Activated B cell treated with CpG ODN at 0.5 μM for 24 hours (primary cell): ENCODE measurements at regions not wholly inside any gene's neighbourhood (a gene's known extent, or its start where the extent isn't known, plus 50 kb on each side); places are given as distances from the start of the nearest gene placed in this dataset.

Experiments used
- ATAC-seq: fragments of 200-7000 bp; cut with Tn5 transposase; one replicate; pipeline ENCODE4 v1.10.0; 2021; ENCODE audit warnings: low read depth, mild to moderate bottlenecking, moderate library complexity
- CTCF ChIA-PET: fragments of 350-600 bp; sonication (Branson Sonifier 250); formaldehyde crosslinking; loops from one replicate; lab custom pipeline; 2021; ENCODE audit warnings: antibody characterized with exemption; lab: Charles Lee
- POLR2A ChIA-PET: fragments of 350-600 bp; sonication (Branson Sonifier 250); formaldehyde crosslinking; loops from one replicate; lab custom pipeline; 2021; ENCODE audit warnings: antibody characterized with exemption; lab: Charles Lee
- DNase-seq: peaks from one replicate; pipeline ENCODE4 v3.0.0; 2022
- H3K27ac Mint-ChIP-seq: one replicate; pipeline ENCODE4 v1.8.0; 2020; ENCODE audit warnings: mixed read lengths
- H3K27me3 Mint-ChIP-seq: one replicate; pipeline ENCODE4 v1.8.0; 2021; ENCODE audit warnings: mixed read lengths
- H3K36me3 Mint-ChIP-seq: one replicate; pipeline ENCODE4 v1.8.0; 2021; ENCODE audit warnings: low read depth, mixed read lengths
- H3K4me1 Mint-ChIP-seq: one replicate; pipeline ENCODE4 v1.8.0; 2021; ENCODE audit warnings: mixed read lengths
- H3K4me3 Mint-ChIP-seq: one replicate; pipeline ENCODE4 v1.8.0; 2020; ENCODE audit warnings: mild to moderate bottlenecking, mixed read lengths
- H3K9me3 Mint-ChIP-seq: one replicate; pipeline ENCODE4 v1.8.0; 2020; ENCODE audit warnings: mixed read lengths
- intact Hi-C: fragments of 100-400 bp; cut with micrococcal nuclease; formaldehyde crosslinking; loops from one replicate; pipeline ENCODE4 v1.15.1; 2024
- TF ChIP-seq, protein P1 (sequence below): fragments of 200-600 bp; IDR thresholded peaks from one replicate; pipeline ENCODE4 v1.8.0; 2022; ENCODE audit warnings: antibody characterized with exemption, mild to moderate bottlenecking

DNA sequence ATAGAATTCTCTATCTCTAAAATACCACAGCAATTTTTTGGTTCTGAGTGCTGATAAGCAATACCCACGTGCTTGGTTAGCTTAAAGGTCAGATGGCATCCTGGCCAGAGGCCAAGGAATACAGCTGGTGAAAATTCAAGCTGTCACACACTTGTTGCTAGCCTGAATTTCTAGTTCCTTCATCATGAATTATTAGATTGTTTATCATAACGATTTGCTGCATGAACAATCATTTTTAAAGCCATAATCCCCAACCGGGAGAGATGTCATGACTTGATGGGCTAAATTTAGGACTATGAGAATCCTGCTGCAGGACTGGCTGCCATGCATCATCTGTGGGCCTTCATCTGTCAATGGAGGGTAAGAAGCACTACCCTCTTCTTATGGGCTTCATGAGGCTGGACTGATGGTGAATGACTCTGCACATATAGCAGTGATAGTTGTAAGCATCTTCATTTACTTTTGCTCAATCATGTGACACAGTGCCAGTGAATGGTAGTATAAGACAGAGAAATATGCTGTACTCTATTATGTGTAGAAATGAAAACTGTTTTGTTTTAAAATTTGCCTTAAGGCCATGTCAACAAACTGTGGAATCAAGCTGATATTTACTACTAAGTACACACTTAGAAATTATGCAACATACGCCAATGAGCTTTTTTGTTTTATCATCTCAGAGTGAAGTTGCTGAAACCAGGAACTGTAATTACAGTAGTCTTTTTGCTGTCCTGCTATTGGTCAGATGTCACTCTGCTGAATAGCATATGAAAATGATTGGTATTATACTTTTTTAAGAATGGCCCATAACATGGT, 80.5 kb upstream of the RALGPS2 start:
- Mint-ChIP-seq H3K27me3 (no peaks in the 10 kb centered on the region), H3K27ac (no peak overlapping the region), H3K36me3 (no peaks in the 10 kb centered on the region), H3K4me3 (no peak overlapping the region), H3K9me3 (peaks cover 2% of the 10 kb centered on the region), H3K4me1 (peaks cover 64% of the 10 kb centered on the region)
- no peak for ATAC-seq
- TF ChIP-seq, protein P1, sequence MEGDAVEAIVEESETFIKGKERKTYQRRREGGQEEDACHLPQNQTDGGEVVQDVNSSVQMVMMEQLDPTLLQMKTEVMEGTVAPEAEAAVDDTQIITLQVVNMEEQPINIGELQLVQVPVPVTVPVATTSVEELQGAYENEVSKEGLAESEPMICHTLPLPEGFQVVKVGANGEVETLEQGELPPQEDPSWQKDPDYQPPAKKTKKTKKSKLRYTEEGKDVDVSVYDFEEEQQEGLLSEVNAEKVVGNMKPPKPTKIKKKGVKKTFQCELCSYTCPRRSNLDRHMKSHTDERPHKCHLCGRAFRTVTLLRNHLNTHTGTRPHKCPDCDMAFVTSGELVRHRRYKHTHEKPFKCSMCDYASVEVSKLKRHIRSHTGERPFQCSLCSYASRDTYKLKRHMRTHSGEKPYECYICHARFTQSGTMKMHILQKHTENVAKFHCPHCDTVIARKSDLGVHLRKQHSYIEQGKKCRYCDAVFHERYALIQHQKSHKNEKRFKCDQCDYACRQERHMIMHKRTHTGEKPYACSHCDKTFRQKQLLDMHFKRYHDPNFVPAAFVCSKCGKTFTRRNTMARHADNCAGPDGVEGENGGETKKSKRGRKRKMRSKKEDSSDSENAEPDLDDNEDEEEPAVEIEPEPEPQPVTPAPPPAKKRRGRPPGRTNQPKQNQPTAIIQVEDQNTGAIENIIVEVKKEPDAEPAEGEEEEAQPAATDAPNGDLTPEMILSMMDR = no peak
- intact Hi-C loops = no loop called here
- ChIA-PET POLR2A (no interaction called here), CTCF (interaction anchor here (1.2 kb wide), 1 partner anchor 48 kb away, joined by 3 read pairs; no protein-coding TSS in a partner anchor)
- no peak for DNase-seq

DNA sequence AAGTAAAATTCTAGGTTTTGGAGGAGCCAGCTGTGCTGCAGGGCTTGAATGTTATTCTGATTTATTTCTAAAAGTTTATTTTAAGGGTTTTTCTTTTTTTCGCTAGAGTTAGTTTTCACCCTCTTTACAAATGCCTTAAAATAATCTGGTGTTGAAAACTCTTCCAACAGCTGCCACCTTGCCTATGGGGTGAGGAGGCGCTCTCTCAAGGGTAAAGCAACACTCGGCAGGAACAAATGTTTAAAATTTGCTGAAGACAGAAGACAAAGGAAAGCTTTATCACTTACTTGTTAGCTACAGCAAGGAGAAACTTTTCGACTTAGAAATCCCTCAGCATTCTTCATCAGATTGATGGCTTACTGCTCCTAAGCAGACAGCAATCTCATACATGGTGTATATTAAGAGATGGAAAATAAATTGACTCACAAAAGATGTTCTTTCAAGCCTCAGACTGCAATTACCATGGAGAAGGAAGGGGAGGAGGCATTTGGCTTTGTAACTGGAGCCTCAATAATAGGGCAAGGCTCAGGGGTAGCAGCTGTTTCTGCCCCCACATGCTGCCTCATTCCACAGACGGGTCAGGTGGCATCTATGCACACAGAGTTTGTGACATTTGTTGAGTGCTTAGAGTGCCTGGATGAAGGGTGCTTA, 79.8 kb upstream of the RALGPS2 start:
- Mint-ChIP-seq H3K27ac (no peak overlapping the region), H3K4me1 (peaks cover 65% of the 10 kb centered on the region), H3K36me3 (no peaks in the 10 kb centered on the region), H3K4me3 (no peak overlapping the region), H3K27me3 (no peaks in the 10 kb centered on the region), H3K9me3 (peaks cover 2% of the 10 kb centered on the region)
- intact Hi-C loops = no loop called here
- POLR2A ChIA-PET = no interaction called here
- no peak for ATAC-seq
- DNase-seq = no peak
- CTCF ChIA-PET = interaction anchor here (1.2 kb wide), 1 partner anchor 48 kb away, joined by 3 read pairs; no protein-coding TSS in a partner anchor
- TF ChIP-seq, protein P1 = no peak

DNA sequence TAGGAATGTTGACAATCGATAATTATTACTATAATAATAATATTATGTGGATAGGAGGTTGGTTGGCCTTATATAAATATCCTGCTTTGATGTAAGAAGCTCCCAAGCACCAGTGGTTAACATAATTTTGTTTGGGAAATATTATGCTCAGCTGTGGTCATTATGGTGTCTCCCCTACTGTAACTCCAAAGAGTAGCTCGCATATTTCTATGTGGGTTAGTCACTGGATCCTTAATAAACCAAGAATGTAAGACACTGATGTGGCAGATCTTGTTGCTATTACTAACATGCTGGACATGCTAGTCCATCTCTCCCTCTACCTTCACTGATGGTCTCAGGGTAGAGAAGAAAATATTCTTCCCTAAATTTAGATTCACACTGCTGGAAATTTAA, 79.2 kb upstream of the RALGPS2 start:
- CTCF ChIA-PET = interaction anchor here (1.2 kb wide), 1 partner anchor 49 kb away, joined by 3 read pairs; no protein-coding TSS in a partner anchor
- no peak overlapping the region for H3K27ac Mint-ChIP-seq
- DNase-seq (no peak), ATAC-seq (no peak)
- no peaks in the 10 kb centered on the region for H3K36me3 Mint-ChIP-seq
- peaks cover 2% of the 10 kb centered on the region for H3K9me3 Mint-ChIP-seq
- no peaks in the 10 kb centered on the region for H3K27me3 Mint-ChIP-seq
- peaks cover 65% of the 10 kb centered on the region for H3K4me1 Mint-ChIP-seq
- intact Hi-C loops = no loop called here
- TF ChIP-seq, protein P1 = no peak
- POLR2A ChIA-PET = no interaction called here
- no peak overlapping the region for H3K4me3 Mint-ChIP-seq

DNA sequence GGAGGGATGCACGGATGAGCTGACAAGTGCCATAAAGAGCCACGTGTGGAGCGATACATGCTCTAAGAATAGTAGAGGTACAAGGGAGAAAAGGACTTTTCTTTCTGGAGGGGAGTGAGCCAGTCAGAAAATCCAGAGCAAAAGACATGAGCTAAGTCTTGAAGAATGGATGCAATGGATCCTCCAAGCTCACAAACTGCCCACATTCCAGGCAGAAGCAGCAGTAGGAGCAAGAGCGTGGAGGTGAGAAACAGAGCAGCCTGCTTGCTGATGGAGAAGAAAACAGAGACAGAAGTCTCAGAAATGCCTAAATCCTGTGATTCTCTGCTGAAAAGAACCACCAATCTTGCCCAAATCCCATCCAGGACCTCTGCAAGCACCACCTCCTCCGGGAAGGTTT, 78.2 kb upstream of the RALGPS2 start:
- ChIA-PET CTCF (no interaction called here), POLR2A (interaction anchor here (0.6 kb wide), 1 partner anchor 27 kb away, joined by 6 read pairs; no protein-coding TSS in a partner anchor)
- no peaks in the 10 kb centered on the region for H3K36me3 Mint-ChIP-seq
- peaks cover 70% of the 10 kb centered on the region for H3K4me1 Mint-ChIP-seq
- H3K27ac Mint-ChIP-seq = no peak overlapping the region
- DNase-seq (no peak), ATAC-seq (no peak)
- no peak overlapping the region for H3K4me3 Mint-ChIP-seq
- H3K27me3 Mint-ChIP-seq = no peaks in the 10 kb centered on the region
- peaks cover 2% of the 10 kb centered on the region for H3K9me3 Mint-ChIP-seq
- intact Hi-C loops = no loop called here
- TF ChIP-seq, protein P1 = no peak

DNA sequence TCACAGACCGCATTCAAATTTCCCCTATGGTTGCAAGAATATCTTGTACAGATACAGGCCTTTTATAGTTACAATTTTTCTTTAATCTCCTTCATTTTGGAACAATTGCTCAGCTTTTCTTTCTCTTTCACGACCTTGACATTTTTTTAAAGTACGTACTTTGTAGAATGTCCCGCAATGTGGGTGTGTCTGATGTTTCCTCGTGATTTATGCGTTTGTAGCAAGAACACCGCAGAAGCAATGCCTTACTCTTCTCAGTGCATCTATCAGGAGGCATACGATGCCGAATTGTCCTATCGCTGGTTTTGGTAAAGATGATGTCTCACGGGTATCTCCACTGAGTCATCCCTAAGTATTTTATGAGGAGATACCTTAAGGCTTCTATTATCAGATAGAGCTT, 76.9 kb upstream of the RALGPS2 start:
- ChIA-PET POLR2A (no interaction called here), CTCF (no interaction called here)
- Mint-ChIP-seq H3K36me3 (no peaks in the 10 kb centered on the region), H3K4me3 (no peak overlapping the region), H3K27ac (no peak overlapping the region), H3K9me3 (peaks cover 2% of the 10 kb centered on the region), H3K4me1 (peaks cover 66% of the 10 kb centered on the region), H3K27me3 (no peaks in the 10 kb centered on the region)
- TF ChIP-seq, protein P1 = no peak
- DNase-seq (no peak), ATAC-seq (no peak)
- intact Hi-C loops = no loop called here
